HG03135 (cell line): ENCODE measurements at regions not wholly inside any gene's neighbourhood (a gene's known extent, or its start where the extent isn't known, plus 50 kb on each side); places are given as distances from the start of the nearest gene placed in this dataset.

ENCODE experiments used
- ATAC-seq: cut with Tn5 transposase; IDR thresholded peaks from one replicate; pipeline ENCODE4 v1.9.1; 2021; ENCODE audit warnings: mild to moderate bottlenecking, moderate library complexity; ENCODE audit not compliant: unreplicated experiment

DNA sequence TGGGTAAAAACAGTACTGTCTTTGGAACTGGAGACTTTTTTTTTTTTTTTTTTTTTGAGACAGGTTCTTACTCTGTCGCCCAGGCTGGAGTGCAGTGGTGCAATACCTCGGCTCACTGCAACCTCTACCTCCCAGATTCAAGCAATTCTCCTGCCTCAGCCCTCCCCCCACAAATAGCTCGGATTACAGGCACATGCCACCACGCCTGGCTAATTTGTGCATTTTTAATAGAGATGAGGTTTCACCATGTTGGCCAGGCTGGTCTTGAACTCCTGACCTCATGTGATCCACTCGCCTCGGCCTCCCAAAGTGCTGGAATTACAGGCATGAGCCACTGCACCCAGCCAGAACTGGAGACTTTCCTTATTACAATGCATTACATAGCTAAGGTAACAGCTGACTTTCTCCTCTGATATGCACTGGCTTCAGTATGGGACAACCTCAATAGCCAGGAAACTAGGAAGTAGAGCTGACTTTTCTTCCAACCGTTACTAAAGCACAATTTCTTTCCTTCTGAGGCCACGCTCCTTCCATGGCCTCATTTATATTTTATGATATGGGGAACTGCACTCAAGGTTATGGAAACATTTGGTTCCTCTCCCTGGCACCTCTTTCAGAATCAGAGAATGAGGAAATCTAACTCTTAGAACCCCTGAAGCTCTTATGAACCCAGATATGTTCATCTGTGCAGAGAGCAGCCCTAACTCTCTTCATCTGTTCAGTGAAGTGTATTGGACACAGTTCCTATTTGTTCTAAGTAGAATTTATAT is 53.5 kb upstream of the FAM9B start:
- ATAC-seq = no peak

DNA sequence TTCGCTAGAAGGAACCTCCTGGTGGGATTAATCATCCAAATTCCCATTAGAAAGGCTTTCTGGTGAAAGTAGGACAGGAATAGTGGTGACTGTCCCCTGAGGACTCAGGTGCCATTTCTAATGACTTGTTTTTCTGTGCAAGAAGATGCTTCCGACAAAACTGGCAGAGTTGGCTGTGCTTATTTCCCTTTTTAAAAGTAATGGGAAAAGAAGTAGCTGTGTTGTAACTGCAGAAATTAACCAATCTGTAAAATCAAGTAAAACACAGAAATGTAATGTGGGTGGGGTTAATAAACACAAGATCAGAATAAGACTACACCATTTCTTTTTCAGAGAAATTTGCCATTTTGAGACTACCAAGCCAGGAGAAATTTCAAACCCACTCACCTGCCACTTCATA is 55.0 kb upstream of the FAM9B start:
- ATAC-seq = no peak

DNA sequence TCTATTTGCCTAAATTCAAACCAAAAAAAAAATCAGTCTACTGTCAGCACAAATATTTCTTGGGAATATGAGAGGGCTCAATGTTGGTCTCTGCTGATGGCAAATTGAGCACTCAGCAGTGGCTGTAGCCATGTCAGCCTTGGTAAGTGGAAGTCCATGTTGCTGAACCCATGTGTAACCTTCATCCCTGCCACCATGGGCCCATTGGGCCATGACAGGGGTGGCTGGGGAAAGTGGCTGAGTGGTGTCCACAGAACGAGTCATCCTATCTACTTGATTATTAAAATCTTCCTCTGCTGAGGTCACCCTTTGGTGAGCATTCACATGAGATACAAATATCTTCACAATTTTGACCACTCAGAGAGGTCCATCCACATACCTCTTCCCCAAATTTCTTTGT is 56.8 kb upstream of the FAM9B start:
- no peak for ATAC-seq

DNA sequence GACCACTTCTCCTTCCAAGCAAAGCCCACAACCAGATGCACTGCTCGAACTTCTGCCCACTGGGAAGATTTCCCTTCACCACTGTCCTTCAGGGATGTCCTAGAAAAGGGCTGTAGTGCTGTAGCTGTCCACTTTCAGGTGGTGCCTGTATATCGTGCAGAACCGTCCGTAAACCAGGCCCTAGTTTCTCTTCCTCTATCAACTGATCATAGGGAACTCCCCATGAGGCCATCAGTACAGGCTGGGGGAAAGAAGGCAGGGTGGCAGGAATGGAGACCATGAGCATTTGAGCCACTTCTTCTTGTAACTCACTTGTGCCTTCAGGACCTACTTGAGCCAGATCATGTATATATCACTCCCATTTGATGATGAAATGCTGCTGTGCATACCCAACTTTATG is 57.3 kb upstream of the FAM9B start:
- ATAC-seq = no peak

DNA sequence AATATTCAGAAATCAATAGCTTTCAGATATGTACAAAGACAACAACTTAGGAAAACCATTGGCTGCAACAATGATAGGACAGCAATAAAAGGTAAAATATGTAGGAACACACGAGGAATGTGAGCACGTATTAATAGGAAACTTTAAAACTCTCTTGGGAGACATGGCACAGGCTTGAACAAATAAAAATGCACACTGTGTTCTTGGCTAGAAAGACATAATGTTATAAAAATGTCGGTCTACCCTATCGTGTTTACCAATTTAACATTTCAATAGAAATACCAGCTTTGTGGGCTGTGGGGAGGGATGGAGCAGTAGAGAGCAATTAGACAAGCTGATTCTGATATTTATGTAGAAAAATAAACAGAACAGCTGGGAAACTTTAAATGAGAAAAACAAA is 69.0 kb upstream of the FAM9B start:
- no peak for ATAC-seq

DNA sequence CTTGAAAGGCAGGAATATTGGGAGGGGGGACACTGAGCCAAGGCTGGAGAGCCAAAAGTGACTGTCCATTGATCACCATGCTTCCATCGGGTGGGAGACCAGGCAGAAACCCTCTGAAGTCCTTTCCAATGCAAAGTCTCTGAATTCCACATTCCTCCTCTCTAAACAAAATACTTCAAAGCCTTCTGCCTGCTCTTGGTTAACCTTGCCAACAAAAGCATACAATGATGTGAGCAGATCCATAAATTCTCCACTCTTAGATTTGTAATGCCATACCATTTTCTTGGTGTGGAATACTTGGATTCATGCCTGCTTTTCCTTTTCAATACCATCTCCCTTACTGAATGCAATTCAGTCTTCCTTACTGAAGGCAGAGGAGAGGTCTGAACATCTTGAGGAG is 74.1 kb upstream of the FAM9B start:
- ATAC-seq = no peak

DNA sequence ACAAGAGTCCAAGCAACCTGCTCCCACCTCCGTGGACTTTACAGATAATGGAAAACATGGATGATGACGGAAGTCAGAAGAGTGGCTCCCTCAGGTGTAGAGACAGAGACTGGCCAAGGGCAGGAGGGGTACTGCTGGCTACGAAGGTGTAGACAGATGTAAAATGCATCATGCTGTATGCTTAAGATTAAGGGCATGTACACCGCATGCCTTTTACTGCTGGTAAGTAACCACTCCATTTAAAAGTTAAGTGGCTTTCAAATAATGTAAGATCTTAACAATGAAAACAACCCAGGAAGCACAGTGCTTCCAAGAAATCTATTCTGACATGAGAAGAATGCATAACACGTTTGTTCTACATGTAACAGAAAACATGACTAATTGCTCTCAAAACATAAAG is 76.9 kb upstream of the FAM9B start:
- no peak for ATAC-seq

DNA sequence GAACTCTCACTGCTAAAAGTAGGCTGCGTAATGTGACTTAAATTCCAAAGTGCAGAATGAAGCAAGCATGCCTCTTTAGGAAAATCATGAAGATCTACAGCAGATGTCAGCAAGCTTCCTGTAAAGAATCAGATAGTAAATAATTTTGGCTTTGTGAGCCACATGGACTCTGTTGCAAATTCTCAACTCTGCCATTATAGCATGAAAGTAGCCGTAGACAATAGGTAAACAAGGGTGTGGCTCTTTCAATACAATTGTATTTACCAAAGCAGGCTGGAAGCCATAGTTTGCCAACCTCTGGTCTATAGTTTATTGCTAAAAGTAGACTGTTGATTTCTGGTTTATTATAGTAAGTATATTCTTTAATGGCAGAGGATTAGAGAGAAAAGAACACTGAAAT is 80.3 kb upstream of the FAM9B start:
- ATAC-seq = no peak

DNA sequence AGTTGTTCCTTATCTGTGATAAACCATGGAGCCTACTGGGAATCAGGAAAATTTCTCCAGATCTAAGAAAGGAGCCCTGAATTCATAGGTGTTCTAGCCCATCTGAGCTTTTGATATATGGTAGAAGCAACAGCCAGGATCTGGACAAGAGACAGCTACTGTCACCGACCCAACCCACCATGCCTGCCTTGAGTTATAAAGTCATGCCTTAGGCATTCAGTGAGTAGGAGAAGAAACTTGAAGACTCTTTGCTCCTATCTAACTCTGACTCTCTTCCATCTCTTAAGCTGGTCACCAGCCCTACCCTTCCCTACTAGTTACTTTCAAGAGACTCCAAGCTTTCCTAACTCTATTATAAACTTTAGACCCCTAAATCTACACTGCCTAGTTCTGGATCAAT is 83.9 kb upstream of the FAM9B start:
- no peak for ATAC-seq

DNA sequence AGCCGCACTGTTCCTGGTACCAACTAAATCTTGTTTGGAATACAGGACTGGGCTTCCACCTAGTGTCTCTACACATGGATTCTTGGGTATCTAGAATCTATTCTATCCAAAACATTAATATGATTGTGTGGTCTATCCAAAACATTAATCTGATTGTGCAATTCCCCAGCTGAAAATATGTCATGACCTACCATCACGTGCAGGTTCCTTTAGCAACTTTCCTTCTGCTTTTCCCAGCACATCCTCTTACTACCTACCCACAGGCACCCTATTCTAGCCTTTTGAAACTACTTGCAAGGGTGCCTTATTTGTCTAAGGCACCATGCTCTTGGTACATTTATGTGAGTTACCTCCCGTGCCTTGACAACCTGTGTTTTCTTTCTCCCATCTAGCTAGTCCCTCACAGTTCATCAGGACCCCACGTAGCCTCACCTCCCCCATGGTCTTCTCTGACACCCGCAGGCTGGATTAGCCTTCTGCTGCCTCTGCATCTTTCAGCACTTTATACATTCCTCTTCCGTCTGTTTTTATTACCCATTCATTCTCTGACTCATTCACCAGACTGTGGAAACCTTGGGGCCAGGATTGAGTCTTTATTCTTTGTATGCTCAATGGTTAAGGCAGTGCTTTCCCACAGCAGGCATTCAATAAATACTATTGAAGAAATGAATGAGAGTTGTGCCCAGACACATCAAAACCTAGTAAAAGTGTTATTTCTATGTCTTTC is 88.8 kb upstream of the FAM9B start:
- no peak for ATAC-seq

DNA sequence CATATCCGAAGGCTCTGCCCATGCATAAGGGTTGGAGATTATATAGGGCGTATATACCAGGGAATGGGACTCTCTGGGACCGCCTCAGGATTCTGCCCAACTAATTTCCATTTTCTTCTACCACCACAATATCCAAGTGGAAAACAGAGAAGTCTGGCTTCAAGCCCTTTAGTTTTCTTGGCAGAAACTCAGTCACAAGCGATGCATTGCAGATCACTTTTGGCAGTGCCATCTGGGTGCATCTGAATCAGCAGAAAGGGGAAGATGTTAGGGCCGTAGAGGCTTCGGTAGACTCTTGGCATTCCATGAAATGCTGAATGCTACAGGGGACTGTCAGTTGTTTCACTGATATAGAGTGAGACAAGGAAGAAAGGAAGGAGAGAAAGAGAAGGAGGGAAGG is 94.1 kb upstream of the FAM9B start:
- ATAC-seq = no peak

DNA sequence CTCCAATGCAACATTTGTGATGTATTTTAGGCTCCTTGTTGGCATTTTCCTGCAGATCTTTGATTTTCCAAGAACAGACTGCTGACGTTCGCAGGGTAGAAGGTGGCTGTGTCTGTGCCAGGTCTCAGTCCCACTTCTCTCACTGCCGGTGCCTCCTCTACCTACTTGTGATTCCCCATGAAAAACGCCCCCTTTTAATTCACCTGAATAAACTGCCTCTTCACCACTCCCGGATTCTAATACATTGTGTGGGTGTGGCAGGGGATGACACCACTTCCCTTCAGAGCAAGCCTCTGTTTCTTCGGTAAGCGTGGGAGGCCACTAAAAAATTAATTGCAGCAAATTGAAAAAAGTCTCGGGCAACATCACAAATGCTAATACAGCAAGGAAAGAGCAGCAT is 96.1 kb upstream of the FAM9B start:
- no peak for ATAC-seq

DNA sequence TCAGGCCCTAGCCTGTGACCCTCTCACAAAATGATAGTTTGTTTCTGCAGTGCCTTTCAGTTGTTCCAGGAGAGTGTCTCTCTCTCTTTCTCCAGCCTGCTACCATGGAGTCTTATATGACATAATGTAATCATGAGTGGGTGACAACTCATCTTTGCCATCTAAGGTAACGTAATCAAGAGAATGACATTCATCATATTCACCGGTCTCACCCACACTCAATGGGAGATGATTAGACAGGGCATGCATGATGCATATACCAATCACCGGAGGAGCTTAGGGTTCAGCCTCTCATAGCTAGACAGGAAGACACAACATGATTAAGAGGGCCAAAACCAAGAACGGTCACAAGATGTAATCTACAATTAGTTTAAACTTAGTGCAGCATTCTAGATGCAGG is 97.1 kb upstream of the FAM9B start:
- ATAC-seq = no peak

DNA sequence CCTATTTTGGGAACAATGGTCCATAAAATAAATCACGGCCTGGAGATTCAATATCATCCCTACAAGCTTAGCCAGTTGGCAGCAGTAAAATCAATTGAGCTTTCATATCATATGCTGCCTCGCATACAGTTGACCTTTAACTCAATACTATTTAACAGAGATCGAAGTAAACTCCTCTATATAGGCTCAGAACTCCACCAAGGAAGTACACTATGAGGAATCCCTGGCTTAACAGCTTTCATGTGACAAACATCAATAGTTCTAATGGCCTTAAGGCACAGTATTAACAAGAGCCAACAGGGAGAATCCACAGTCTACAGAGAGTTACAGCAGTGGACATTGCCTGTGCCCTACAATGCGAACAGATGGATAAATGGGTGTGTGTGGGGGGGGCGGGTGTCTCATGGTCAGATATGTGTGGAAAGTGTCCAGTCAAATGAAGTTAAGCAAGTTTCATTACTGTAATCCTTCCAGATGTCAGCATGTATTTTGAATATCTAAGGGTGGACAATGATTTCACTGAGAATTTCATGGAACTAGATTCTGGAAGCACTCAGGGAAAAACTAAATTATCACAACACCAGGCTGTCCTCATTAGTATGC is 98.2 kb upstream of the FAM9B start:
- ATAC-seq = no peak

DNA sequence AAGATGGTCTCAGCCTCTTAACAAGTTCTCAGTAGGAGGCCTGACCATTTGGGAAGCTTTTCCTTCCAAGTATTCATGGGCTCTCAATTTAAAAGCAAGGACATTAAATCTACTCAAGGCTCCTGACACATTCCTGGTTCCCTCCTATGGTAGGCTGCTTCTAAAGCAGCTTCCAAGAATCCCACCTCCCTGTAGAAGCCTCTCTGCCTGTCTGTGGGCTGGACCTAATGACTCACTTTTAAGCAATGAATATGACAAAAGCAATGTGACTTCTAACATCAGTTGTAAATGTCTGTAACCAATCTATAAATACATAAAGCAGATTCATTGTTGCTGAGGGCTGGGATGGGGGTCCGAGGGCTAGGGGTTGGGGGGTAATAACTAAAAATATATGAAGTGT is 99.5 kb upstream of the FAM9B start:
- ATAC-seq = no peak

DNA sequence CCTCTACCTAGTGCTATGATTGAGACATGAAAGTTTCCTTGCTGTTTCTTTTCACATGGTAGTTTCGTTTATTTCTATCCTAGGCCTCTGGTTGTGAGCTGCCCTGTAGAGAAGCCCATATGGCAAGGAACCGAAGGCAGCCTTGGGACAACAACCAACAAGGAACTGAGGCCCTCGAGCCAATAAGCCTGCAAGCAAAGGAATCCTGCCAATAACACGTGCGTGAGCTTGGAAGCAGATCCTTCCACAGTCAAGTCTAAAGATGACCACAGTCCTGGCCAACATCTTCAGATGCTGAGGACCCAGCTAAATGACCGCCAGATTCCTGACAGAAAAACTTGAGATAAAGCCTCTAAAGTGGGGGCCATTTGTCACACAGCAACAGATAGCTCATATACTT is 100.4 kb upstream of the FAM9B start:
- no peak for ATAC-seq

DNA sequence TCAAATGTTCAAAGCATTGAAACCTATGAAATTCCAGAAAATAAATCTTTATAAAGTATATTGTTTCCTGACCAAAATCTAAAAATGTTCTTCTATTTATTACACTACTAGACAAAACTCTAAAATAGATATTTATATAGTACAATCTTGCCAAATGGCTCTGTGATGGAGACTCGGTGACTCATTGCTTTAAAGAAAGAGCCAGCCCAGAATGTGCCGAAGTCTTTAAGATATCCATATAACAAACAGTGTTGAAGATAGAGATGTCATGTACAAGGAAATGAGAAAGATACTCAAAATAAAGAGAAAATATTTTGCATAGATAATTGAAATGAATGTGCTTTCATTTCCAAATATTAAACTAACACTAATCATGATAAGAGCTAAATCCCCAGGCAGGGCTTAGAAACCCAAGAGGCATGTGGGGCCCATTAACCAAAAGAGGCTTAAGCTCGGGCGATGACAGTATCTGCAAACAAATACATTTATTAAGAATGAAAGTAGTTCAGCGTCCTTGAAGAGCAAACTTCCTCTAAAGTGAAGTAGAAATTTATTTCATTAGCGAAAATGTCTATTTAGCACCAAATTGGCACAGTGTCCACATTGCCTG is 102.1 kb upstream of the FAM9B start:
- ATAC-seq = no peak

DNA sequence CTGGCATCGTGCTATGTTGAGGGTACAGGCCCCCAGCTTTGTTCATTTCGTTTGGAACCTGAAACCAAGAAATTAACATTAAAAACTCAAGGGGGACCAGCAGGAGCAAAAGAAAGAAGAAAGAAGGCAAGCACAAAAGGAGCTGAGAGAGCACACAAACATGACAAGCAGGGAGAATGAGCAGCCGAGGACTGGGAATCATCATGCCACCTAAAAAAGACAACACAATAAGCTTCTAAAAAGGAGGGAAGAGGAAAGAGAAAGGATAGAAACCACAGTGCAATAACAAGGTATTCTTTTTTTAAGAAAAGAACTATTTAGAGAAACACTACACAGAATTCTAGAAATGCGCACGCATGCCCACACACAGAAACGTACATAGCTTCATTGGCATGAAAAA is 103.2 kb upstream of the FAM9B start:
- no peak for ATAC-seq

DNA sequence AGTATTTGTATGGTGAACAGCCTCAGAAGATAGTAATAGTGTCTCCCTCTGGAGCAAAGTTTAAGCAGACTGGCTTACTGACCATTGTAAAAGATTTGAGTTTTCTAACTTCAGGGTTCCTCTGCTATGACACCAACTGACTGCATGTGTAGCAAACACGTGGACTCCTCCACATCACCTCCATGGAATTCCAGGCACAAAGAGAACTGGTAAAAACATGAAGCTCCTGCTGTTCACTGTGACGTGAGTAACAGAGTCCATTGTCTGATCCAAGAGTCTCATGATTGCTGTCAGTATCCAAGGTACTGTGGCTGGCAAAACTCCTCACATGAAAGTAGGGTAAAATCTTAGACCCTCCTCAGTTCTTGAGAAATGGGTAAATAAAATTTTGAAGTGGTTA is 107.6 kb upstream of the FAM9B start:
- ATAC-seq = no peak

DNA sequence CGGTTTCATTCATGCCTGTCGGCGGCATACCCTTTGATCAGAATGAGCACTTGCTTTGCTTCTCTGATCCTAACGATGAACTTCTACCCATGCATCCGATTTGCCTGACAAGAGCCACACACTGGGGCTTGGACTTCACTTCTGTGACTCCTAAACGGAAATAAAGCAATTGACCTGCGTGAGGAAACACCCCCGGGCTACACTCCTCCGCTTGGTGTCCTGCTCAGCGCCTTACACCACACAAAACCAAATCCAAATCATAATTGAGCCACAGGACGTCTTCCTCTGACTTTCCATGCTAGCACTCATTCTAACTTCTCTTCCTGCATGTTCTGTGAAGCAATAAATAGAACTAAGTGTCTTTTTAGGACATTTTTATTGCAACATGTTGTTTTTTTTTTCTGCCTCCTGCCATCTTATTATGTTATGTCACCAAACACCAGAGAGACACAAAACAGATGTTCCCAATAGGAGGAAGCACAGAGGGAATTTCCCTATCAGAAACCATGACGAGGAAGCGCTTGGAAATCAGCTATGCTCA is 110.8 kb upstream of the FAM9B start:
- no peak for ATAC-seq

DNA sequence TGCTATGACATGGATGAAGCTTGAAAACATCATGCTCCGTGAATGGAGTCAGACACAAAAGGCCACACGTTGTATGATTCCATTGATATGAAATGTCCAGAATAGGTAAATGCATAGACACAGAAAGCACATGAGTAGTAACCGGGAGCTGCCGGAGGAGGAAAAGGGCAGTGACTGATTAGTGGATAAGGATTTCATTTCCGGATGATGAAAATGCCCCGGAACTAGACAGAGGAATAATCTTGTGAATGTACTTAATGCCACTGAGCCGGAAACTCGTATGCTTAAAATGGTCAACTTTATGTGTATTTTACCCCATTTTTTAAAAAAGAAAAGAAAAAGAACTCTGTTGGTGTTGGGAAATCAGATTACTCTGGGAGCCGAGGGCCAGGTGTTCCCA is 112.7 kb upstream of the FAM9B start:
- ATAC-seq = no peak

DNA sequence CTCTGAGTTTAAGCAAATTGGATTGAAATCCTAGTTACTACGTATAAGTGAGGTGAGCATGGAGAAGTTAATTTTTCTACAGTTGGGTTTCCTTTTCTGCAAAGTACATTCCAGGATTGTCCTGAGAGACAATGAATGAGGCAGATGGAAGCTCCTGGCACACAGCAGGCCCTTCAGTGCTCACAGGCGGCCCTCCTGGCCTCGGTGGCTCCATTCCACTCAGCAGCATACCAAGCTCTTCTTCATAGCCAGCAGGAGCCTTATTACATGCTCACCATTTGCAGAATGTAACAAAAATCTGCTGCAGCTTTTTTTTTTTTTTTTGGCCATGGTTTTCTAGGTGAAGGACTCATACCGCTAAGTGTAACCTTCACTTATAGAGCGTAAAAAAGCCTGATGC is 113.2 kb upstream of the FAM9B start:
- ATAC-seq = no peak
